ENCODE measurements at regions not wholly inside any gene's neighbourhood (a gene's known extent, or its start where the extent isn't known, plus 50 kb on each side); places are given as distances from the start of the nearest gene placed in this dataset.

GRCh38 chr2:150994076-150994475 is 267.6 kb downstream of the RBM43 start:
- ATAC-seq = no peak
- TF ChIP-seq TCF4 (CRISPR knock-in tag; IDR thresholded peaks at IDR 0.05; ENCODE audit: borderline replicate concordance) = no peak

GRCh38 chr2:150989969-150990368 is 271.7 kb downstream of the RBM43 start:
- no peak for ATAC-seq
- TF ChIP-seq TOX (CRISPR knock-in tag; IDR thresholded peaks at IDR 0.05; ENCODE audit: borderline replicate concordance) = no peak
- no peak for TF ChIP-seq ZC3H10 (CRISPR knock-in tag; IDR thresholded peaks at IDR 0.05)
- no peak for TF ChIP-seq CSDC2 (CRISPR knock-in tag; IDR thresholded peaks at IDR 0.05)
- no peak for TF ChIP-seq ESRRG (CRISPR knock-in tag; IDR thresholded peaks at IDR 0.05)
- TF ChIP-seq PPARA (CRISPR knock-in tag; IDR thresholded peaks at IDR 0.05; ENCODE audit: borderline replicate concordance) = no peak
- no peak for TF ChIP-seq RARB (CRISPR knock-in tag; IDR thresholded peaks at IDR 0.05)

- ATAC-seq = no peak
- no peak for TF ChIP-seq ZC3H10 (CRISPR knock-in tag; IDR thresholded peaks at IDR 0.05)
- TF ChIP-seq ZNF565 (CRISPR knock-in tag; conservative IDR thresholded peaks at IDR 0.05; ENCODE audit: low read depth) = no peak
- no peak for TF ChIP-seq ARNTL (CRISPR knock-in tag; IDR thresholded peaks at IDR 0.05; ENCODE audit: borderline replicate concordance, low read depth)
- no peak for TF ChIP-seq PATZ1 (CRISPR knock-in tag; IDR thresholded peaks at IDR 0.05; ENCODE audit: borderline replicate concordance)
- no peak for TF ChIP-seq CSDC2 (CRISPR knock-in tag; IDR thresholded peaks at IDR 0.05)
- TF ChIP-seq SNAI2 (CRISPR knock-in tag; IDR thresholded peaks at IDR 0.05) = no peak
- TF ChIP-seq ISL1 (CRISPR knock-in tag; IDR thresholded peaks at IDR 0.05) = no peak
- no peak for TF ChIP-seq CREB5 (CRISPR knock-in tag; IDR thresholded peaks at IDR 0.05; ENCODE audit: low read depth)
- TF ChIP-seq ZFP3 (CRISPR knock-in tag; IDR thresholded peaks at IDR 0.05) = no peak
- TF ChIP-seq PPARA (CRISPR knock-in tag; IDR thresholded peaks at IDR 0.05; ENCODE audit: borderline replicate concordance) = no peak
- TF ChIP-seq OSR1 (CRISPR knock-in tag; IDR thresholded peaks at IDR 0.05) = no peak
- no peak for TF ChIP-seq TCF4 (CRISPR knock-in tag; IDR thresholded peaks at IDR 0.05; ENCODE audit: borderline replicate concordance)
- TF ChIP-seq ZNF70 (CRISPR knock-in tag; IDR thresholded peaks at IDR 0.05) = no peak
- no peak for TF ChIP-seq TOX (CRISPR knock-in tag; IDR thresholded peaks at IDR 0.05; ENCODE audit: borderline replicate concordance)
- TF ChIP-seq TSHZ2 (CRISPR knock-in tag; IDR thresholded peaks at IDR 0.05) = no peak
Measured at GRCh38 chr2:150985741-150986140, 275.9 kb downstream of the RBM43 start.

- no peak for ATAC-seq
Measured at GRCh38 chr2:150983314-150983897, 278.3 kb downstream of the RBM43 start.

GRCh38 chr2:150981826-150982225 is 279.8 kb downstream of the RBM43 start:
- peak; percentile 83 for ATAC-seq
- TF ChIP-seq ZFP30 (CRISPR knock-in tag; IDR thresholded peaks at IDR 0.05) (no peak), ESRRG (CRISPR knock-in tag; IDR thresholded peaks at IDR 0.05) (no peak), TOX (CRISPR knock-in tag; IDR thresholded peaks at IDR 0.05; ENCODE audit: borderline replicate concordance) (no peak), POU6F1 (CRISPR knock-in tag; IDR thresholded peaks at IDR 0.05; ENCODE audit: borderline replicate concordance, low read depth) (no peak), ZFP3 (CRISPR knock-in tag; IDR thresholded peaks at IDR 0.05) (no peak), PATZ1 (CRISPR knock-in tag; IDR thresholded peaks at IDR 0.05; ENCODE audit: borderline replicate concordance) (no peak), TCF4 (CRISPR knock-in tag; IDR thresholded peaks at IDR 0.05; ENCODE audit: borderline replicate concordance) (no peak), ZNF70 (CRISPR knock-in tag; IDR thresholded peaks at IDR 0.05) (no peak), GLIS3 (CRISPR knock-in tag; IDR thresholded peaks at IDR 0.05) (no peak), OSR1 (CRISPR knock-in tag; IDR thresholded peaks at IDR 0.05) (no peak), ZNF8 (CRISPR knock-in tag; IDR thresholded peaks at IDR 0.05) (no peak), CSRNP3 (CRISPR knock-in tag; IDR thresholded peaks at IDR 0.05) (no peak), PPARA (CRISPR knock-in tag; IDR thresholded peaks at IDR 0.05; ENCODE audit: borderline replicate concordance) (no peak), RARB (CRISPR knock-in tag; IDR thresholded peaks at IDR 0.05) (no peak), BACH2 (CRISPR knock-in tag; IDR thresholded peaks at IDR 0.05; ENCODE audit: borderline replicate concordance) (no peak)

More at GRCh38 chr2:150983314-150983897, 278.3 kb downstream of the RBM43 start:
- TF ChIP-seq ISL1 (CRISPR knock-in tag; IDR thresholded peaks at IDR 0.05) = no peak
- no peak for TF ChIP-seq PPARA (CRISPR knock-in tag; IDR thresholded peaks at IDR 0.05; ENCODE audit: borderline replicate concordance)
- no peak for TF ChIP-seq TCF4 (CRISPR knock-in tag; IDR thresholded peaks at IDR 0.05; ENCODE audit: borderline replicate concordance)
